BE2C (cell line): ENCODE measurements at regions not wholly inside any gene's neighbourhood (a gene's known extent, or its start where the extent isn't known, plus 50 kb on each side); places are given as distances from the start of the nearest gene placed in this dataset.

Source experiments
- DNase-seq: peaks from one replicate; pipeline ENCODE4 v3.0.0-alpha.2; 2020
- H3K27me3 ChIP-seq: fragments of 250-450 bp; sonication (Bioruptor Pico); 2 replicates; pipeline ENCODE4 v1.5.1; 2020; ENCODE audit warnings: mild to moderate bottlenecking
- H3K36me3 ChIP-seq: fragments of 250-450 bp; sonication (Bioruptor Pico); 2 replicates; pipeline ENCODE4 v1.5.1; 2020; ENCODE audit warnings: mild to moderate bottlenecking
- H3K4me1 ChIP-seq: fragments of 250-450 bp; sonication (Bioruptor Pico); 2 replicates; pipeline ENCODE4 v1.5.1; 2020
- H3K4me3 ChIP-seq: 2 replicates; pipeline ENCODE4 v1.5.1; 2011; ENCODE audit warnings: low read depth, low read length
- H3K9me3 ChIP-seq: fragments of 250-450 bp; sonication (Bioruptor Pico); 2 replicates; pipeline ENCODE4 v1.5.1; 2020
- CTCF ChIP-seq: IDR thresholded peaks from 2 replicates; pipeline ENCODE4 v1.5.1; 2012; ENCODE audit warnings: mild to moderate bottlenecking, low read depth, low read length

GRCh38 chr2:4486971-4487370 lies 783.6 kb downstream of the DCDC2C start:
- H3K27me3 ChIP-seq = no peaks in the 10 kb centered on the region
- H3K4me3 ChIP-seq = no peak overlapping the region
- TF ChIP-seq CTCF = no peak
- H3K36me3 ChIP-seq = no peaks in the 10 kb centered on the region
- no peak for DNase-seq
- H3K4me1 ChIP-seq = no peaks in the 10 kb centered on the region
- H3K9me3 ChIP-seq = no peaks in the 10 kb centered on the region; the same call in 1 of the 2 replicates

- H3K27me3 ChIP-seq = no peaks in the 10 kb centered on the region
- TF ChIP-seq CTCF = no peak
- H3K36me3 ChIP-seq = no peaks in the 10 kb centered on the region
- no peak overlapping the region for H3K4me3 ChIP-seq
- H3K9me3 ChIP-seq = no peaks in the 10 kb centered on the region
- H3K4me1 ChIP-seq = no peaks in the 10 kb centered on the region
- DNase-seq = no peak
Measured at GRCh38 chr2:4499316-4500030, 796.1 kb downstream of the DCDC2C start.

- no peaks in the 10 kb centered on the region for H3K36me3 ChIP-seq
- TF ChIP-seq CTCF = no peak
- no peak for DNase-seq
Measured at GRCh38 chr2:4501525-4501924, 798.1 kb downstream of the DCDC2C start.

GRCh38 chr2:4502230-4502843 lies 799.0 kb downstream of the DCDC2C start:
- no peak for DNase-seq
- H3K4me1 ChIP-seq = no peaks in the 10 kb centered on the region

More at GRCh38 chr2:4501525-4501924, 798.1 kb downstream of the DCDC2C start:
- H3K4me3 ChIP-seq = no peak overlapping the region
- H3K9me3 ChIP-seq = no peaks in the 10 kb centered on the region
- no peaks in the 10 kb centered on the region for H3K27me3 ChIP-seq
- no peaks in the 10 kb centered on the region for H3K4me1 ChIP-seq

GRCh38 chr2:4507661-4508060 lies 804.3 kb downstream of the DCDC2C start:
- H3K4me3 ChIP-seq = no peak overlapping the region
- H3K36me3 ChIP-seq = no peaks in the 10 kb centered on the region
- no peaks in the 10 kb centered on the region for H3K4me1 ChIP-seq
- DNase-seq = no peak
- no peak for TF ChIP-seq CTCF
- no peaks in the 10 kb centered on the region for H3K27me3 ChIP-seq
- no peaks in the 10 kb centered on the region for H3K9me3 ChIP-seq

More at GRCh38 chr2:4502230-4502843, 799.0 kb downstream of the DCDC2C start:
- Histone ChIP-seq H3K9me3 (no peaks in the 10 kb centered on the region), H3K36me3 (no peaks in the 10 kb centered on the region), H3K4me3 (no peak overlapping the region), H3K27me3 (no peaks in the 10 kb centered on the region)
- TF ChIP-seq CTCF = no peak
